ENCODE measurements at regions not wholly inside any gene's neighbourhood (a gene's known extent, or its start where the extent isn't known, plus 50 kb on each side); places are given as distances from the start of the nearest gene placed in this dataset.

GRCh38 chr19:34066007-34066643, 106.2 kb upstream of the LSM14A start:
- no peak for DNase-seq (ENCODE audit: low read depth)
- TF ChIP-seq CTCF (conservative IDR thresholded peaks at IDR 0.05; ENCODE audit: control insufficient read depth, insufficient read depth, low read depth, low read length), result no peak
- no peak overlapping the region for H3K4me3 ChIP-seq (ENCODE audit: control insufficient read depth, low read depth, low read length)

- H3K4me3 ChIP-seq (ENCODE audit: control insufficient read depth, low read depth, low read length), result no peak overlapping the region
- TF ChIP-seq CTCF (conservative IDR thresholded peaks at IDR 0.05; ENCODE audit: control insufficient read depth, insufficient read depth, low read depth, low read length), result no peak
- peak; percentile 5 for DNase-seq (ENCODE audit: low read depth)
These were observed 104.4 kb upstream of the LSM14A start for GRCh38 chr19:34067861-34068271.

GRCh38 chr19:34075661-34076091, 96.6 kb upstream of the LSM14A start:
- DNase-seq (ENCODE audit: low read depth), result no peak
- TF ChIP-seq CTCF (conservative IDR thresholded peaks at IDR 0.05; ENCODE audit: control insufficient read depth, insufficient read depth, low read depth, low read length), result no peak
- H3K4me3 ChIP-seq (ENCODE audit: control insufficient read depth, low read depth, low read length), result no peak overlapping the region

GRCh38 chr19:34082289-34083077, 89.8 kb upstream of the LSM14A start:
- TF ChIP-seq CTCF (conservative IDR thresholded peaks at IDR 0.05; ENCODE audit: control insufficient read depth, insufficient read depth, low read depth, low read length), result no peak
- no peak for DNase-seq (ENCODE audit: low read depth)
- H3K4me3 ChIP-seq (ENCODE audit: control insufficient read depth, low read depth, low read length), result no peak overlapping the region

GRCh38 chr19:34084396-34085145, 87.7 kb upstream of the LSM14A start:
- DNase-seq (ENCODE audit: low read depth), result no peak
- H3K4me3 ChIP-seq (ENCODE audit: control insufficient read depth, low read depth, low read length), result no peak overlapping the region
- TF ChIP-seq CTCF (conservative IDR thresholded peaks at IDR 0.05; ENCODE audit: control insufficient read depth, insufficient read depth, low read depth, low read length), result no peak

- TF ChIP-seq CTCF (conservative IDR thresholded peaks at IDR 0.05; ENCODE audit: control insufficient read depth, insufficient read depth, low read depth, low read length), result no peak
- H3K4me3 ChIP-seq (ENCODE audit: control insufficient read depth, low read depth, low read length), result no peak overlapping the region
- no peak for DNase-seq (ENCODE audit: low read depth)
These were observed 87.0 kb upstream of the LSM14A start for GRCh38 chr19:34085336-34085735.
